RKO (cell line): ENCODE measurements at regions not wholly inside any gene's neighbourhood (a gene's known extent, or its start where the extent isn't known, plus 50 kb on each side); places are given as distances from the start of the nearest gene placed in this dataset.
"Not testable (repeated sequence)": the region's sequence is repeated elsewhere in the genome, so short reads cannot be mapped to it uniquely, and the experiment has no call there.

Source experiments
- DNase-seq: peaks from one replicate; pipeline ENCODE4 v3.0.0-alpha.2; 2016; ENCODE audit warnings: low spot score

GRCh38 chr4:117135634-117136354, 50.4 kb upstream of the TRAM1L1 start:
- DNase-seq, result no peak

- DNase-seq, result peak; percentile 95
Observed at GRCh38 chr4:117137145-117137544, 51.8 kb upstream of the TRAM1L1 start.

- not testable (repeated sequence) for DNase-seq
Observed at GRCh38 chr4:117138732-117139131, 53.4 kb upstream of the TRAM1L1 start.

- no peak for DNase-seq
Observed at GRCh38 chr4:117154251-117154650, 68.9 kb upstream of the TRAM1L1 start.

GRCh38 chr4:117156806-117157205, 71.4 kb upstream of the TRAM1L1 start:
- DNase-seq, result no peak

GRCh38 chr4:117157360-117157759, 72.0 kb upstream of the TRAM1L1 start:
- no peak for DNase-seq

GRCh38 chr4:117162976-117163375, 77.6 kb upstream of the TRAM1L1 start:
- no peak for DNase-seq

GRCh38 chr4:117164338-117164737, 79.0 kb upstream of the TRAM1L1 start:
- DNase-seq, result no peak

GRCh38 chr4:117175369-117175768, 90.0 kb upstream of the TRAM1L1 start:
- not testable (repeated sequence) for DNase-seq

- no peak for DNase-seq
Observed at GRCh38 chr4:117203231-117203630, 117.9 kb upstream of the TRAM1L1 start.

GRCh38 chr4:117210551-117210950, 125.2 kb upstream of the TRAM1L1 start:
- DNase-seq, result no peak

- DNase-seq, result no peak
Observed at GRCh38 chr4:117224256-117224655, 138.9 kb upstream of the TRAM1L1 start.

- no peak for DNase-seq
Observed at GRCh38 chr4:117225471-117225870, 140.1 kb upstream of the TRAM1L1 start.

GRCh38 chr4:117227925-117228324, 142.5 kb upstream of the TRAM1L1 start:
- no peak for DNase-seq

GRCh38 chr4:117239434-117239833, 154.1 kb upstream of the TRAM1L1 start:
- DNase-seq, result no peak

- DNase-seq, result no peak
Observed at GRCh38 chr4:117249333-117249732, 164.0 kb upstream of the TRAM1L1 start.

- no peak for DNase-seq
Observed at GRCh38 chr4:117264072-117264471, 178.7 kb upstream of the TRAM1L1 start.

GRCh38 chr4:117267317-117267716, 181.9 kb upstream of the TRAM1L1 start:
- DNase-seq, result no peak

- no peak for DNase-seq
Observed at GRCh38 chr4:117284736-117285135, 199.4 kb upstream of the TRAM1L1 start.

- DNase-seq, result peak; percentile 9
Observed at GRCh38 chr4:117293784-117294183, 208.4 kb upstream of the TRAM1L1 start.

GRCh38 chr4:117302226-117302625, 216.8 kb upstream of the TRAM1L1 start:
- DNase-seq, result no peak

GRCh38 chr4:117311215-117311614, 225.8 kb upstream of the TRAM1L1 start:
- DNase-seq, result no peak

- no peak for DNase-seq
Observed at GRCh38 chr4:117311989-117312388, 226.6 kb upstream of the TRAM1L1 start.

- DNase-seq, result peak; percentile 54
Observed at GRCh38 chr4:117324851-117325491, 239.6 kb upstream of the TRAM1L1 start.
